Activated naive CD8-positive, alpha-beta T cell treated with anti-CD3 and anti-CD28 coated beads, Interleukin-2, amount 50 U/mL, for 16 hours (primary cell): ENCODE measurements at regions not wholly inside any gene's neighbourhood (a gene's known extent, or its start where the extent isn't known, plus 50 kb on each side); places are given as distances from the start of the nearest gene placed in this dataset.

Source experiments
- DNase-seq: peaks from one replicate; pipeline ENCODE4 v3.0.0-alpha.2; 2020; ENCODE audit warnings: low read depth, low spot score

DNA sequence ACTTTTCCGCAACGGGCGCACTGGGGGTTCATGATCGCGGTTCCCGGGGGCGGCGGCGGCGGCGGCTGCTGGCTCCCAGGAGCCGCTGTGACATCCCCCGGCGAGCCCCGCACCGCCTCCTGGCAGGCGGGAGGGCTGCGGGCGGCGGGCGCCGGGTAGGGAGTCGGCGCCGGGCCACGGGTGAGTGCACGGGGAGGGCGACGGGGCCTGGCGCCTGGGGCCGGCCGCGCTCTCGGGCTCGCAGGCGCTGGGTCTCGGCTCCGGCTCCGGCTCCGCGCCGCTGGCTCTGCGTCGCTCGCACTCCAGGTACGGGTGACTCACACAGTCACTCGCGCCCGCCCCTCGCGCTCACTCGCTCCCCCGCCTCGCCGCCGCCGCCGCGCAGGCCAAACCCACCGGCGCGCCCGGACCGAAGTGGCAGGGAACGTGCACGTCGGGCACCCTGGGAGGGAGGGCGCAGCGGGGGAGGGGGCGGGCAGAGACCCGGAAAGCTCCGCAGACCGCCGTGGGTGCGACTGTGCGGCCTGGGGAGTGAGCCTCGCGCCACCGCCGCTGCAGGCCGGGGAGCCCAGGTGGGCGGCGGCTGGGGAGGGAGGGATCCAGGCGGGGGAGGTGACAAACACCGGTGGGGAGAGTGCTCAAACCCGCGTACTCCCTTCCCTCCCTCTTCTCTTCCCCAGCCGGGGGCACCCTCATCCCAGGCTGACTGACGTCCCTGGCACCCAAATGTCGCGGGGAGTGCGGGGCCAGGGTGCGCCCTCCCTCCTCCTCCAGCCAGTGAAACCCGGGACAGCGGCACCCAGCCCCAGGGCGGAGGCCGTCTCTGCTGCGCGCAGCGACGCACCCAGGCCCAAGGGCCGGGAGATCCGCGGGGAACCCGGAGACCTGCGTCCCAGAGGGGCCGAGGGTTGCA lies 276.9 kb upstream of the NEBL start:
- DNase-seq = no peak

GRCh38 chr10:21172930-21173801 lies 276.1 kb upstream of the NEBL start:
- no peak for DNase-seq

DNA sequence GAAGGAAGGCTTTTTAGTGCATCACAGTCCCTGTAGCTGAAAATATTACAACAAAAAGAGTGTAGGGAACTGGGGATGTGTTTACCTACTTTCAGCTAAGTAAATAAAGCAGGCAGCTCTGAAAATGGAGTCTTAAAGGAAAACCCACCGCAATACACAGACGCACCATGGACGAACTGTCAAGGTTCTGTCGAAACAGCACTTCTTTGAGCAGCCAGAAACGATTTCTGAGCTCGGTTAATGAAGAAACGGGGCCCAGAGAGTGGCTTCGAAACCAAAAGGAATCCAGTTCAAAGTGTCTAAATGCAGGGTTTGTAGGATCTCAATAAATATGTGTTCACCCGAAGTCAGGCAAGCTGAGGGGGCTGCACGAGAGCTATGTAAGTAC lies 275.4 kb upstream of the NEBL start:
- DNase-seq = no peak

DNA sequence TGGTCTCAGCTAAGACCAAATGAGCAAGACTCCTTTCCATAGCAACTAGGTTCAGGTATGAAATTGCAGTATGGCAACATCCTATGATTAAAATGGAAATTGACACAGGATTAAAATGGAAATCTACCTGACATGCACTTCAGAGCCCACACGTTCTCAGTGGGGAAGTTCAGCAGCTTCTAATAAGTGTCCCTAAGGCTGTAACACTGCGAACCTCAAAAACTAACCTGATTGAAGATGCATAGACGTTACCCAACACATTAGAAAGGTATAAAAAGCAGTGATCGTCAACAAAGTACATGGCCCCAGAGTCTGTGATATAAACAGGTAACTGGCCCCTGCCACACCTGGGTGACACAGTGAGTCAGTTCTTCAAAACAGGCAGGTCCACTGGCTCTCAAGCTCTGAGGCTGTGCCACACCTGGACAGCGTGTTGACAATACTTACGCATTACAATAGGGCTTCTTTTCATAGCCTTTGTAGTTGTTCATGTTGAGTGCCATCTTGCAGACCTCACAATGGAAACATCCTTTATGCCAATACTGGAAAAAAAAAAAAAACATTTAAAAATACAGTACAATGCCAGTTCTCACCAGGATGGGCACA lies 274.9 kb upstream of the NEBL start:
- no peak for DNase-seq

DNA sequence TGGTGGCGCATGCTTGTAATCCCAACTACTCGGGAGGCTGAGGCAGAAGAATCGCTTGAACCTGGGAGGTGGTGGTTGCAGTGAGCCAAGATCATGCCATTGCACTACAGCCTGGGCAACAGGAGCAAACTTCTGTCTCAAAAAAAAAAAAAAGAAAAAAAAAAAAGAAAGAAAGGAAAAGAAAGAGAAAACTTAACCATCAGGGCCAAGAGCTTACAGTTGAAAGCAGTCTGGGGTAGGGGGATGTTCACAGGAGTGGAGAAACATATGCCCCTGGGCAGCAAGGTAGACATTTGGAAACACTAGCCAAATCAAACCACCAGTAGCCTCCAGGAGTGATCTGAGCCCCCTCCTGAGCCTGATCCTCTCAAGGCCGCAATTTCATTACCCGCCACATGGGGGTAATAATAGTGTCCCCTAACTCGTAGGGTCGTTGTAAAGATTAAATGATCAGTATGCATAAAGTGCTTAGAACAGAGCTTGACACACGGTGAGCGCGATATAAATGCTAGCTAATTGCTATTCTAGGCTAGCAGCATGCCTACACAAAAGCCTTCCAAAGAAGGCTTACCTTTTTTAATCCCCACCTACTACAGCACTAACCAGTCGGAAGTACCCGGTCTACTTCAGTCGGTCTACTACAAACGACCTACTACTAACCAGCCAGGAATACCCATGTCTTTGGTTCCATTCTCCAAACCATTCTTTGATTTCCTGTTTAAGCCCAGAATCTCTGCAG lies 274.3 kb upstream of the NEBL start:
- DNase-seq = no peak

GRCh38 chr10:21170216-21170615 lies 273.1 kb upstream of the NEBL start:
- no peak for DNase-seq

DNA sequence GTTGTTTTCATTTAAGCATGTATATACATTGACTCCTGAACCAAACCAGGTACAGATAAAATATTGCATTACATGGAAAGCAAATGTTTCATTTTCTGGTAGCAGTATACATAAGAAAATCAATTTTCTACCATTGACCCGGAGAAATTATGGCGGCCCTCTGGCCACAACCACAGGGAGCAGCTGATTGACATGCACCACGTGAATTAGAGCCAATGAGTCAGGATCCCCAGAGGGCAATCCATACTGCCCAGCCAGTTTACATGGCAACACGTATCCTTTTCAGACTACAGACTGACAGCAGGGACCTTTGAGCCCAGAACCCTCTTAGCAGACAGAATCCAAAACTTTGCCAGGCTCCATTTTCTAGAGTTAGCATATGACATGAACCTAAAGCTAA lies 272.2 kb upstream of the NEBL start:
- DNase-seq = no peak

GRCh38 chr10:21167288-21168010 lies 270.3 kb upstream of the NEBL start:
- DNase-seq = no peak

DNA sequence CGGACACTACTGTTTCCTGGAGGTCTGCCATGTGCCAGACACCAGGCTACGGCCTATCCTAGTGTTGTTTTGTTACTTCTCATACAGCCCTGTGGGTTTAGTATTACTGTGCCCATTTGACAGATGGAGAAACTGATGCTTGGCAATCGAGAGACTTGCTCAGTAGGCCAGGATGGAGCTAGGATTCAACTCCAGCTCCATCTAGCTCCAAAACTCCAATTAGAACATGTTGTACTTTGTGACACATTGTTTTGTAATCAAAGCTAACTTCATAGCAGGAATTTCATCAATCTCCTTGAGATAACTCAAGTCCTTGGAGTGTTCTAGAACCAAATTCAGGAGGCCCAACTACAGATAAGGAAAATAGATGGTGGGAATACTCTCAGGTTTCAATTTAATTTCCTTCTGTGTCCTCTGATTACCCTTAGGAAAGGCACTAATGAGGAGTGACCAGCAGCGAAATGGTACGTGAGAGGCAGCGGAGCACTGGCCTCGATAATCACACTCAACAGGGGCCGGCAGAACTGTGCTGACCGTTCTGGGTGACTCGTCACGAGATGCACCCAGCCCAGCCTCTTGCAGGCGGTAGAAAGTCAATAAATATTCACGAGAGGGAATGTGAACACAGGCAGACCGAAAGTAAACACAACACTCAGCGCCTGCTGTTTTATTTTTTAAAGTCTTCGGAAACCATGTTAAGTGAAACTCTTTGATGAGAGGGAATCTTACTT lies 269.6 kb upstream of the NEBL start:
- DNase-seq = no peak

DNA sequence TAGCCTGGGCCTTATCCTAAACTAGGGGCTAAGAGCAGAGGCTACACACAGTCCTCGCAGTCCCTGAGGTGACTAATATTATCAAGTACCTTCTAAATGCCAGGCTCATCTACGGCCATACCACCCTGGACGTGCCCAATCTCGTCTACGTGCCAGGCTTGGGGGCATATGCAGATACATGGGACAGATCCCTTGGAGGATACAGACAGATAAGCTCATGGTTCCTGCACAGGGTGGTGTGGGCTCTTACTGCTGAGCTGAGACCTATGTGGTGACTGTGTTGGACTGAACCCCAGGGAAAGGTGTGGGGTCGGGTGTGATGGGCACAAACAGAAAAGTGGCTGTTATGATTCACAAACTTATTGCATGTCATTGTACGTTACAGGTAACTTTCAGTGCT lies 268.4 kb upstream of the NEBL start:
- no peak for DNase-seq

GRCh38 chr10:21164687-21165086 lies 267.6 kb upstream of the NEBL start:
- no peak for DNase-seq

- no peak for DNase-seq
Observed at GRCh38 chr10:21162948-21163347, 265.8 kb upstream of the NEBL start.

- DNase-seq = no peak
Observed at GRCh38 chr10:21161647-21162046, 264.5 kb upstream of the NEBL start.

GRCh38 chr10:21161090-21161625 lies 264.0 kb upstream of the NEBL start:
- no peak for DNase-seq

DNA sequence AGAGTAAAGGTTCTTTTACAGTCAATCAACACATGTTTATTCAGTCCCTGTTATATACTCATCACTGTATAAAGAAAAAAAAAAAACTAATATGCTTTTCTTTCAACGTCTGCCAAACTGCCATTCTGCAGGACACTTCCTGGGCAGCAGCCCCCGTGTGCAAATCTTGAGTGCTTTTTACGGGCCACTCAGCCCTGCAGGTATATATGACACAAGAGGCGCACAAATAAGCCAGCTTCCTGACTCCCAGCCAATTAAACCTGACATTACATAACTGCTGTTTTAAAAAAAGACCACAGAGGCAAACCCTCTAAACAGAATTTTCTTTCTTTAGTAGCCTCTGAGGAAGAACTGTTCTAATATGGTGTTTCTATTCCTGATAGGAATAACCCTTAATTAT lies 263.0 kb upstream of the NEBL start:
- no peak for DNase-seq

- no peak for DNase-seq
Observed at GRCh38 chr10:21159669-21160068, 262.6 kb upstream of the NEBL start.

DNA sequence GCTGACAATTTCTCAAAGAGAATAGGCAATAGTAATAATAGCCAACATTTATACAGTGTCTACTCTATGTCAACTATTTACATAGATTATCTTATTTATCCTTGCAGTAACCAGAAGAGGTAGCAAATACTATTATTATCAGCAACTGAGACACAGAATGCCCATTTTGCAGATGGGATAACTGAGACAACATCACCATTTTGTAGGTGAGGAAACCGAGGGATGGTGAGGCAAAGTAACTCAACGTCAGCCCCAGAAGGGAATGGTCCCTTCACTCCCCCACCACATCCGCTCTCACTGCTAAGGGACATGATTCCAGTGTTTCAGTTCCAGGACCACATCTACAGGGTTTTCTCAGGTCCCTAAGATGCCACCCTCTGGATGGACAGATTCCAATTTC lies 261.2 kb upstream of the NEBL start:
- no peak for DNase-seq

DNA sequence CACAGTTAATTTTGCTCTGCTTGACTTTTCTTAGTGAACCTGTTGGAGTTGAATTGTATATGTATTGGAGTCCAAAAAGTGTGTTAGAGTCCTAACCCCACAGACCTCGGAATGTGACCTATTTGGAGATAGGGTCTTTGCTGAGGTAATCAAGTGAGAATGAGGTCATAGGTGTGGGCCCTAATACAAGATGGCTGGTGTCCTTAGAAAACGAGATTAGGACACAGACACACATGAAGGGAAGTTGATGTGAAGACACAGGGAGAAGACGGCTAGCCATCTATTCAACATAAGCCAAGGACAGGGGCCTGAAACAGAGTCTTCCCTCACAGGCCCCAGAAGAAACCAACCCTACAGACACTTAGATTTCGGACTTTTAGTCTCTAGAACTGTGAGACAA lies 260.6 kb upstream of the NEBL start:
- DNase-seq = no peak

GRCh38 chr10:21150166-21150565 lies 253.1 kb upstream of the NEBL start:
- DNase-seq = no peak

- no peak for DNase-seq
Observed at GRCh38 chr10:21146436-21146789, 249.3 kb upstream of the NEBL start.
